GM12872 (cell line): ENCODE measurements at regions not wholly inside any gene's neighbourhood (a gene's known extent, or its start where the extent isn't known, plus 50 kb on each side); places are given as distances from the start of the nearest gene placed in this dataset.

Source experiments
- CTCF ChIP-seq: IDR thresholded peaks from 3 replicates; pipeline ENCODE4 v1.5.1; 2011; ENCODE audit warnings: low read depth, mild to moderate bottlenecking, low read length, moderate library complexity; ENCODE audit not compliant: insufficient read depth

DNA sequence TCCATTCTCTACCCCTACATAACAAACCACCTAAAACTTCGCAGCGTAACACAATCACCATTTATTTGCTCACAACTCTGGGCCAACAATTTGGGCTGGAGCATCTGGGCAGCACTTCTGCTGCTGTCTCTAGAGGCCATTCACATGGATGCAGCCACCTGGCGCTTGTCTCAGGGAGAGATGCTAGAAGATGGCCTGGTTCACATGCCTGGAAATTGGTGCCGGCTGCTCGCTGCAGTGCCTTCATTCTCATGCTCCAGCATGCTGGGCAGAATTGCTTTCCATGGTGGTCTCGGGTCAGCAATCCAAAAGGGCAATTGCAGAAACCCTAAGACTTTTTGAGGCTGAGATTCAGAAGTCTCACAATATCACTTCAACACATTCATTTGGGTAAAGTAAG, 157.4 kb downstream of the SUCLG1 start:
- TF ChIP-seq CTCF = no peak

DNA sequence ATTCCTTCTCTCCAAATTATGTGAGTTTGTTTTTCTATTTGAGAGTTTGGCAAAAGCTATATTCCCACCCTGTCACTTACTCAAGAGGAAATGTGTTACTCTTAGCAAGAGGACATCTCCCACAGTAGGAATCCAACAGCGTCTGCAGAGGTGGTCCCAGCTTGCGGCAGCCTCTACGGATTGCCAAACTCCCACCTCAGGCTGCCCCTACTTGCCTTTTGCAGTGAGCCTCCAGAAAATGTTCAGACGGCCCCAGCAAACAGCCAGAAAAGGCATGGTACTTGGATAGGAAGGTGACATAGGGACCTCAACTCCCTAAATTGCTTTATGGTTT, 158.4 kb downstream of the SUCLG1 start:
- TF ChIP-seq CTCF = no peak

- TF ChIP-seq CTCF = no peak
These were observed 159.8 kb downstream of the SUCLG1 start for GRCh38 chr2:84299211-84299775.

GRCh38 chr2:84297155-84297554, 161.9 kb downstream of the SUCLG1 start:
- no peak for TF ChIP-seq CTCF

GRCh38 chr2:84293791-84294380, 165.2 kb downstream of the SUCLG1 start:
- no peak for TF ChIP-seq CTCF

GRCh38 chr2:84292545-84292944, 166.5 kb downstream of the SUCLG1 start:
- no peak for TF ChIP-seq CTCF

DNA sequence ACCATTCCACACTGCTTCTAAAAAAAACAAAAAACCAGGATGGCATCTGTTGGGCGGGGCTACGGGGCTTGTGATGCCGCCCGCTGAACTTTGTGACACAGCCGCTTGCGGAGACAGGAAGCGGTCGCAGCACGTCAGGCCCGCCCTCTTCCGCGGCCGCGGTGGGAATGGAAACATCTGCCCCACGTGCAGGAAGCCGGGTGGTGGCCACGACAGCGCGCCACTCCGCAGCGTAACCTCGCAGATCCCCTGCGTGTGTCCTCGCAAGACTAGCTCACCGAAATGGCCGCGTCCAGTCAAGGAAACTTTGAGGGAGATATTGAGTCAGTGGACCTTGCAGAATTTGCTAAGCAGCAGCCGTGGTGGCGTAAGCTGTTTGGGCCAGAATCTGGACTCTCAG, 168.5 kb downstream of the SUCLG1 start:
- TF ChIP-seq CTCF = no peak
